Adipocyte (in vitro differentiated cells): ENCODE measurements at regions not wholly inside any gene's neighbourhood (a gene's known extent, or its start where the extent isn't known, plus 50 kb on each side); places are given as distances from the start of the nearest gene placed in this dataset.

Experiments used
- DNase-seq: peaks from one replicate; pipeline ENCODE4 v3.0.0-alpha.2; 2015; ENCODE audit warnings: low read depth
- H3K27me3 ChIP-seq: replicated peaks from 2 replicates; pipeline ENCODE4 v1.7.0; 2013; ENCODE audit warnings: mild to moderate bottlenecking, low read length, moderate library complexity; ENCODE audit not compliant: control insufficient read depth, insufficient read depth
- H3K36me3 ChIP-seq: 2 replicates; pipeline ENCODE4 v1.7.0; 2013; ENCODE audit warnings: low read length, mild to moderate bottlenecking, moderate library complexity; ENCODE audit not compliant: control insufficient read depth, insufficient read depth, severe bottlenecking
- H3K4me1 ChIP-seq: 2 replicates; pipeline ENCODE4 v1.7.0; 2013; ENCODE audit warnings: mild to moderate bottlenecking, low read length, moderate library complexity; ENCODE audit not compliant: control insufficient read depth, insufficient read depth
- H3K4me3 ChIP-seq: 2 replicates; pipeline ENCODE4 v1.7.0; 2013; ENCODE audit warnings: mild to moderate bottlenecking, low read length, moderate library complexity
- H3K9ac ChIP-seq: 2 replicates; pipeline ENCODE4 v1.7.0; 2013; ENCODE audit warnings: mild to moderate bottlenecking, low read length, moderate library complexity
- H3K9me3 ChIP-seq: 2 replicates; pipeline ENCODE4 v1.7.0; 2013; ENCODE audit warnings: mild to moderate bottlenecking, low read length, moderate library complexity; ENCODE audit not compliant: control insufficient read depth

GRCh38 chr18:998936-999335, 94.3 kb downstream of the ADCYAP1 start:
- Histone ChIP-seq H3K27me3 (peaks cover under 1% of the 10 kb centered on the region), H3K4me3 (no peak overlapping the region), H3K4me1 (peaks cover 15% of the 10 kb centered on the region), H3K9ac (no peak overlapping the region), H3K9me3 (no peaks in the 10 kb centered on the region), H3K36me3 (no peaks in the 10 kb centered on the region)
- DNase-seq = no peak

- Histone ChIP-seq H3K9ac (no peak overlapping the region), H3K27me3 (peaks cover 15% of the 10 kb centered on the region), H3K4me1 (peaks cover 7% of the 10 kb centered on the region), H3K36me3 (no peaks in the 10 kb centered on the region), H3K9me3 (no peaks in the 10 kb centered on the region), H3K4me3 (no peak overlapping the region)
- no peak for DNase-seq
These were observed 98.0 kb downstream of the ADCYAP1 start for GRCh38 chr18:1002653-1003178.

GRCh38 chr18:1003499-1003898, 98.8 kb downstream of the ADCYAP1 start:
- H3K36me3 ChIP-seq = no peaks in the 10 kb centered on the region
- peaks cover 22% of the 10 kb centered on the region for H3K27me3 ChIP-seq
- no peak overlapping the region for H3K9ac ChIP-seq
- peaks cover 7% of the 10 kb centered on the region for H3K4me1 ChIP-seq
- H3K9me3 ChIP-seq = no peaks in the 10 kb centered on the region
- DNase-seq = no peak
- no peak overlapping the region for H3K4me3 ChIP-seq

- H3K4me1 ChIP-seq = peaks cover 7% of the 10 kb centered on the region
- no peak for DNase-seq
- H3K27me3 ChIP-seq = peaks cover 24% of the 10 kb centered on the region
- no peak overlapping the region for H3K4me3 ChIP-seq
- no peaks in the 10 kb centered on the region for H3K9me3 ChIP-seq
- H3K36me3 ChIP-seq = no peaks in the 10 kb centered on the region
- H3K9ac ChIP-seq = no peak overlapping the region
These were observed 101.6 kb downstream of the ADCYAP1 start for GRCh38 chr18:1006304-1006703.

- H3K27me3 ChIP-seq = peaks cover 28% of the 10 kb centered on the region
- peaks cover 7% of the 10 kb centered on the region for H3K4me1 ChIP-seq
- no peaks in the 10 kb centered on the region for H3K9me3 ChIP-seq
- no peak overlapping the region for H3K9ac ChIP-seq
- no peak overlapping the region for H3K4me3 ChIP-seq
- no peak for DNase-seq
- no peaks in the 10 kb centered on the region for H3K36me3 ChIP-seq
These were observed 102.3 kb downstream of the ADCYAP1 start for GRCh38 chr18:1006965-1007364.

- H3K9me3 ChIP-seq = no peaks in the 10 kb centered on the region
- no peak overlapping the region for H3K9ac ChIP-seq
- H3K4me3 ChIP-seq = no peak overlapping the region
- H3K4me1 ChIP-seq = peaks cover 21% of the 10 kb centered on the region
- peaks cover 27% of the 10 kb centered on the region for H3K27me3 ChIP-seq
- H3K36me3 ChIP-seq = no peaks in the 10 kb centered on the region
- peak; percentile 43 for DNase-seq
These were observed 106.7 kb downstream of the ADCYAP1 start for GRCh38 chr18:1011349-1011748.

- H3K36me3 ChIP-seq = no peaks in the 10 kb centered on the region
- no peak overlapping the region for H3K9ac ChIP-seq
- peaks cover 13% of the 10 kb centered on the region for H3K27me3 ChIP-seq
- H3K4me3 ChIP-seq = no peak overlapping the region
- H3K9me3 ChIP-seq = no peaks in the 10 kb centered on the region
- H3K4me1 ChIP-seq = peaks cover 23% of the 10 kb centered on the region
- no peak for DNase-seq
These were observed 108.1 kb downstream of the ADCYAP1 start for GRCh38 chr18:1012775-1013174.

GRCh38 chr18:1013951-1014350, 109.3 kb downstream of the ADCYAP1 start:
- no peak overlapping the region for H3K4me3 ChIP-seq
- H3K27me3 ChIP-seq = peaks cover 4% of the 10 kb centered on the region
- H3K9ac ChIP-seq = no peak overlapping the region
- DNase-seq = no peak
- H3K4me1 ChIP-seq = peaks cover 32% of the 10 kb centered on the region
- H3K36me3 ChIP-seq = no peaks in the 10 kb centered on the region
- H3K9me3 ChIP-seq = no peaks in the 10 kb centered on the region

- Histone ChIP-seq H3K36me3 (no peaks in the 10 kb centered on the region), H3K9me3 (no peaks in the 10 kb centered on the region), H3K4me3 (no peak overlapping the region), H3K4me1 (peaks cover 32% of the 10 kb centered on the region), H3K9ac (no peak overlapping the region), H3K27me3 (peaks cover 4% of the 10 kb centered on the region)
- no peak for DNase-seq
These were observed 109.8 kb downstream of the ADCYAP1 start for GRCh38 chr18:1014509-1014908.

GRCh38 chr18:1014951-1015624, 110.4 kb downstream of the ADCYAP1 start:
- no peak overlapping the region for H3K9ac ChIP-seq
- DNase-seq = peak; percentile 34
- H3K36me3 ChIP-seq = no peaks in the 10 kb centered on the region
- no peak overlapping the region for H3K4me3 ChIP-seq
- peaks cover 32% of the 10 kb centered on the region for H3K4me1 ChIP-seq
- peaks cover 4% of the 10 kb centered on the region for H3K27me3 ChIP-seq
- no peaks in the 10 kb centered on the region for H3K9me3 ChIP-seq

- no peak for DNase-seq
- no peaks in the 10 kb centered on the region for H3K9me3 ChIP-seq
- H3K4me1 ChIP-seq = peaks cover 32% of the 10 kb centered on the region
- no peaks in the 10 kb centered on the region for H3K36me3 ChIP-seq
- no peak overlapping the region for H3K9ac ChIP-seq
- no peak overlapping the region for H3K4me3 ChIP-seq
- peaks cover 4% of the 10 kb centered on the region for H3K27me3 ChIP-seq
These were observed 111.1 kb downstream of the ADCYAP1 start for GRCh38 chr18:1015777-1016176.
